ENCODE measurements at regions not wholly inside any gene's neighbourhood (a gene's known extent, or its start where the extent isn't known, plus 50 kb on each side); places are given as distances from the start of the nearest gene placed in this dataset.

- TF ChIP-seq, protein P1, sequence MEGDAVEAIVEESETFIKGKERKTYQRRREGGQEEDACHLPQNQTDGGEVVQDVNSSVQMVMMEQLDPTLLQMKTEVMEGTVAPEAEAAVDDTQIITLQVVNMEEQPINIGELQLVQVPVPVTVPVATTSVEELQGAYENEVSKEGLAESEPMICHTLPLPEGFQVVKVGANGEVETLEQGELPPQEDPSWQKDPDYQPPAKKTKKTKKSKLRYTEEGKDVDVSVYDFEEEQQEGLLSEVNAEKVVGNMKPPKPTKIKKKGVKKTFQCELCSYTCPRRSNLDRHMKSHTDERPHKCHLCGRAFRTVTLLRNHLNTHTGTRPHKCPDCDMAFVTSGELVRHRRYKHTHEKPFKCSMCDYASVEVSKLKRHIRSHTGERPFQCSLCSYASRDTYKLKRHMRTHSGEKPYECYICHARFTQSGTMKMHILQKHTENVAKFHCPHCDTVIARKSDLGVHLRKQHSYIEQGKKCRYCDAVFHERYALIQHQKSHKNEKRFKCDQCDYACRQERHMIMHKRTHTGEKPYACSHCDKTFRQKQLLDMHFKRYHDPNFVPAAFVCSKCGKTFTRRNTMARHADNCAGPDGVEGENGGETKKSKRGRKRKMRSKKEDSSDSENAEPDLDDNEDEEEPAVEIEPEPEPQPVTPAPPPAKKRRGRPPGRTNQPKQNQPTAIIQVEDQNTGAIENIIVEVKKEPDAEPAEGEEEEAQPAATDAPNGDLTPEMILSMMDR (IDR thresholded peaks at IDR 0.05; ENCODE audit: low read depth, low read length) = no peak
- DNase-seq (ENCODE audit: low read depth in 2 of 2) = no peak
Observed at GRCh38 chr7:4399596-4399995, 282.5 kb upstream of the FOXK1 start.

DNA sequence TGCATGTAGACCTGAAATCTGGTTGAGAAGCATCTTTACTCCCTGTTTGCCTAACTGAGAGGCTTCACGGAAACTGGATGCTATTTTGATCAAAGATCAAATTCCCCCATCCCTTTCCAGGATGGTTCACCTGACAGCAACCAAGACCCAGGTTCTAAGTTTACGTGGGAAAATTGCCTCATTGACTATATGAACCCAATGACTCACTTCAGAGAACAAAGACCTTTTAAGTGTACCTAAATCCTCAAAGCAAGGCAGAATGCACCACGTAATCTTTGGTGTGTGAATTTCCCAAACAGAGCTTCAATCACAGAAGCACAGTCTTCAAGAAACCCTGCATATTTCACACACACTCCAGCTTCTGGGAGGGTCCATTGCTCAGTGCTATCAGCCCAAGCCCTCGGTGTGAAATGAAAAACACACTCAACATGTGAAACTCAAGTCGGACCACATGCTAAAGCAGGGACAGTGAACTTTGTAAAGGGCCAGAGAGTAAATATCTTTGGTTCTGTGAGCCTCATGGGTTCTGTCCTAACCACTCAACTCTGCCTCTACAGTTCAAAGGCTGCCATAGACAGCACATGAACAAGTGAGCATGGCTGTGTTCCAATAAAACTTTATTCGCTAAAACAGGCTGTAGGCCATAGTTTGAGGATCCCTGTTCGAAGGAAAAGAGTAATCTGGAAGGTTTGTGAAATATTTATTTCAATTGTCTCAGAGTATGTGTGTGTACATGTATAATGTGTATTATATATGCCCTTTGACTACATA, 275.6 kb upstream of the FOXK1 start:
- DNase-seq (ENCODE audit: low read depth in 2 of 2) = no peak
- TF ChIP-seq, protein P1 (IDR thresholded peaks at IDR 0.05; ENCODE audit: low read depth, low read length) = no peak
- H3K4me3 ChIP-seq (replicated peaks in 1 of 2; ENCODE audit: low read depth in 2 of 2, low read length in 2 of 2) = no peak overlapping the region

More at GRCh38 chr7:4399596-4399995, 282.5 kb upstream of the FOXK1 start:
- H3K4me3 ChIP-seq (replicated peaks in 1 of 2; ENCODE audit: low read depth in 2 of 2, low read length in 2 of 2) = no peak overlapping the region

DNA sequence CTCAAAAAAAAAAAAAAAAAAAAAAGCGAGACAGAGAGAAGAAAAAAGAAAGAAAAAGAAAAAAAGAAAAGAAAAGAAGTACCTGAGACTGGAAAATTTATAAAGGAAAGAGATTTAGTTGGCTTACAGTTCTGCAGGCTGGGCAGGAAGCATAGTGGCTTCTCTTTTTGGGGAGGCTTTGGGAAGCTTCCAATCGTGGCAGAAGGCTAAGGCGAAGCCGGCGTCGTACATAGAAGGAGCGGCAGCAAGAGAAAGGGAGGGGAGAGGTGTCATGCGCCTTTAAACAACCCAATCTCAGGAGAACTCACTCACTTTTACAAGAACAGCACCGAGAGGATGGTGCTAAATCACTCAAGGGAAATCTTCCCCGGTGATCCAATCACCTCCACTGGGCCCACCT, 272.1 kb upstream of the FOXK1 start:
- H3K4me3 ChIP-seq (replicated peaks in 1 of 2; ENCODE audit: low read depth in 2 of 2, low read length in 2 of 2) = no peak overlapping the region
- DNase-seq (ENCODE audit: low read depth in 2 of 2) = no peak
- TF ChIP-seq, protein P1 (IDR thresholded peaks at IDR 0.05; ENCODE audit: low read depth, low read length) = no peak

GRCh38 chr7:4416396-4417056, 265.6 kb upstream of the FOXK1 start:
- DNase-seq (ENCODE audit: low read depth in 2 of 2) = peak in 1 of 2 donors; percentile 12
- TF ChIP-seq, protein P1 (IDR thresholded peaks at IDR 0.05; ENCODE audit: low read depth, low read length) = no peak
- H3K4me3 ChIP-seq (replicated peaks in 1 of 2; ENCODE audit: low read depth in 2 of 2, low read length in 2 of 2) = no peak overlapping the region

DNA sequence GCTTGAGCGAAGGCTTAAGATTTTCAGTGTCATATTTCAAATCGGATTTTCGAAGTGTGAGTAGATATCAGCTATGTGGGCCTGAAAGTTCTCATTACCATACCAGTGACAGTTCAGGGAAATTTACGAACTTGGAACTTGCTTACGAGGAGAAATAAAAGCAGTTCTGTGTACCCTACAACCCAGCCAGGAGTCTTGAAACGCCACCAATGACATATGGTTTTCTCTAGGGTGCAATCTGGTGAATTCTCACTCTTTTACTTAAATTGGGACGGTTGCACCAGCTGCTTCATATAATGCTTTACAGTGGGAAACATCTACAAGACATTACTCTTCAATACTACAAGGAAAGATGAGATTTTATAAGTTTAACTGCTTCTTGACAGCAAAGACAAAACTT, 253.6 kb upstream of the FOXK1 start:
- TF ChIP-seq, protein P1 (IDR thresholded peaks at IDR 0.05; ENCODE audit: low read depth, low read length) = no peak
- no peak overlapping the region for H3K4me3 ChIP-seq (replicated peaks in 1 of 2; ENCODE audit: low read depth in 2 of 2, low read length in 2 of 2)
- no peak for DNase-seq (ENCODE audit: low read depth in 2 of 2)

GRCh38 chr7:4430227-4430626, 251.9 kb upstream of the FOXK1 start:
- H3K4me3 ChIP-seq (replicated peaks in 1 of 2; ENCODE audit: low read depth in 2 of 2, low read length in 2 of 2) = no peak overlapping the region
- TF ChIP-seq, protein P1 (IDR thresholded peaks at IDR 0.05; ENCODE audit: low read depth, low read length) = no peak
- no peak for DNase-seq (ENCODE audit: low read depth in 2 of 2)

Data from cardiac fibroblast (primary cell).